Cardiac fibroblast (primary cell): ENCODE measurements at regions not wholly inside any gene's neighbourhood (a gene's known extent, or its start where the extent isn't known, plus 50 kb on each side); places are given as distances from the start of the nearest gene placed in this dataset.

Experiments used
- DNase-seq, 2 donors: peaks; one replicate each; pipeline versions ENCODE4 v3.0.0 to v3.0.0-alpha.2; 2010; ENCODE audit warnings: low read depth in 2 of 2
- H3K4me3 ChIP-seq, 2 donors: replicated peaks in 1 of 2; 1 replicate in 1 of 2; 2 replicates in 1 of 2; pipeline ENCODE4 v1.5.1; 2011; ENCODE audit warnings: low read depth in 2 of 2, low read length in 2 of 2, mild to moderate bottlenecking in 2 of 2, moderate library complexity in 1 of 2
- TF ChIP-seq, protein P1 (sequence below): IDR thresholded peaks from one replicate; pipeline ENCODE4 v1.5.1; 2011; ENCODE audit warnings: low read depth, mild to moderate bottlenecking, low read length, inconsistent platforms

DNA sequence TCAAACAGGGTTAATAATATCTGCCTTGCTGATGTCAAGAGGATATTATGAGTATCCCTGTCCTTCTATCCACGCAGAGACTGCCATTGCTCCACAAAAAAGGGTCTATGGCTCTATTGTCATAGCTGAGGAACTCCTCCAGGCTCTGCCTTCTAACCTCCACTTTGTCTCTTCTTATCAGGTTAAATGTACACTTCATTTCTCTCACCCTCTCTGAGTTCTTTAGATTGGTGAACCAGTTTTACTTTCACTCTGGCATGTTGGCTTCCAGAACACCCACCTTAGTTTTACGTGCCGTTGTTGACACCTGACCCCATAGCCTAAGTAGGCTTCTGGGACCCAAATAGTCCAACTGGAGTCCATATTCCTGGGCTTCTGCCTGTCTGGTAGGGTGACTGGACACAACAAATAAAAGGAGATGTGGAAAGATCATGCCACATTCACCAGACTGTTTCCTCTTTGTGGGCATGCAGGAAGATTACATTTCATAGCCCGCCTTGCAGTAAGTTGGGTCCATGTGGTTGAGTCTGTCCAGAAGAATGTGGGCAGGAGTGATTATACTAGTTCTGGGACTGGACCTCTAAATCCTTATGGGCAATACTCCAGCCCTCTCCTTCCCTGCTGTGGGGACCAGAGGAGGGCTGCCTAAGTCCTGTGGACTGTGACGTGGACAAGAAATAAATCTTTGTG is 350.4 kb upstream of the CLINT1 start:
- TF ChIP-seq, protein P1, sequence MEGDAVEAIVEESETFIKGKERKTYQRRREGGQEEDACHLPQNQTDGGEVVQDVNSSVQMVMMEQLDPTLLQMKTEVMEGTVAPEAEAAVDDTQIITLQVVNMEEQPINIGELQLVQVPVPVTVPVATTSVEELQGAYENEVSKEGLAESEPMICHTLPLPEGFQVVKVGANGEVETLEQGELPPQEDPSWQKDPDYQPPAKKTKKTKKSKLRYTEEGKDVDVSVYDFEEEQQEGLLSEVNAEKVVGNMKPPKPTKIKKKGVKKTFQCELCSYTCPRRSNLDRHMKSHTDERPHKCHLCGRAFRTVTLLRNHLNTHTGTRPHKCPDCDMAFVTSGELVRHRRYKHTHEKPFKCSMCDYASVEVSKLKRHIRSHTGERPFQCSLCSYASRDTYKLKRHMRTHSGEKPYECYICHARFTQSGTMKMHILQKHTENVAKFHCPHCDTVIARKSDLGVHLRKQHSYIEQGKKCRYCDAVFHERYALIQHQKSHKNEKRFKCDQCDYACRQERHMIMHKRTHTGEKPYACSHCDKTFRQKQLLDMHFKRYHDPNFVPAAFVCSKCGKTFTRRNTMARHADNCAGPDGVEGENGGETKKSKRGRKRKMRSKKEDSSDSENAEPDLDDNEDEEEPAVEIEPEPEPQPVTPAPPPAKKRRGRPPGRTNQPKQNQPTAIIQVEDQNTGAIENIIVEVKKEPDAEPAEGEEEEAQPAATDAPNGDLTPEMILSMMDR: no peak
- H3K4me3 ChIP-seq: no peak overlapping the region
- no peak for DNase-seq

GRCh38 chr5:158207733-158208132 is 348.8 kb upstream of the CLINT1 start:
- no peak overlapping the region for H3K4me3 ChIP-seq
- TF ChIP-seq, protein P1: no peak
- DNase-seq: no peak

DNA sequence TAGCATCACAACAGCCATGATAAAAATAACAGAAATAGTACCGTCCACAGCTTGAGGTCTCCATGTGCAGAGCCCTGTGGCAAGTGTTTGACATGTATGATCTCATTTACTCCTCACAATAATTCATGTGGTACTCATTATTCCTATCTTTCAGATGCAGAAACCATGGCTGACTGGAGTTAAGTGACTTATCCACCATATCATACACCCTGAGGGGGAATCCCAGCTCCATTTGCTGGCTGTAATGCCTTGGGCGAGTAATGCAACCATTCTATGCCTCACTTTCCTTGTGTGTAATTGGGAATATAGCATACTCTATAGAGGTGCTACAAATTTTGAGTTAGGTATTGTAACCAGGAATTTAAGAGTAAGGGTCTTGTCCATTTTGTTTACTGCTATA is 347.0 kb upstream of the CLINT1 start:
- TF ChIP-seq, protein P1: no peak
- no peak for DNase-seq
- no peak overlapping the region for H3K4me3 ChIP-seq

DNA sequence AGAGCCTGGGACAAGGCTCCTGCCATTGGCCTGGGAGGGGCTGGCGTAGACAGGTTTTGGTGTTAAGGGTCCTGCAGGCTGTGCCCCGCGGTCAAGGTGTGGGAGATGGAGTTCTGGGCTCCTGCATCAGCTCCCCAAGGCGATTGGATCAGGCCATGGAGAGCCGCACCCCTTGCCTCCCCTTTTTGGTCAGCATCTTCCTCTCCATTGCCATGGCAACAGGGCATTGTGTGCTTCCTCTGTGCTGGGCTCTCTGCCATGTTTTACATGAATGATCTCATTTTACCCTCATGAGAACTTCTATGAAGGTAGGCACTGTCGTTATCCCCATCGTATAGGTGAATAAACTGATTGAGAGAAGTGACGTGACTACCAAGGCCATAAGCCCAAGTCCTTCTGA is 344.3 kb upstream of the CLINT1 start:
- TF ChIP-seq, protein P1: no peak
- H3K4me3 ChIP-seq: no peak overlapping the region
- DNase-seq: no peak

- H3K4me3 ChIP-seq: no peak overlapping the region
- no peak for DNase-seq
- TF ChIP-seq, protein P1: no peak
Observed at GRCh38 chr5:158202801-158203200, 343.9 kb upstream of the CLINT1 start.

GRCh38 chr5:158200619-158201018 is 341.7 kb upstream of the CLINT1 start:
- no peak overlapping the region for H3K4me3 ChIP-seq
- DNase-seq: no peak
- TF ChIP-seq, protein P1: no peak

GRCh38 chr5:158198636-158199035 is 339.7 kb upstream of the CLINT1 start:
- no peak for DNase-seq
- no peak overlapping the region for H3K4me3 ChIP-seq
- TF ChIP-seq, protein P1: no peak
